ENCODE measurements at regions not wholly inside any gene's neighbourhood (a gene's known extent, or its start where the extent isn't known, plus 50 kb on each side); places are given as distances from the start of the nearest gene placed in this dataset.
"Not testable (repeated sequence)": the region's sequence is repeated elsewhere in the genome, so short reads cannot be mapped to it uniquely, and the experiment has no call there.

GRCh38 chr15:25251700-25252390, 187.0 kb downstream of the UBE3A start:
- TF ChIP-seq, protein P1, sequence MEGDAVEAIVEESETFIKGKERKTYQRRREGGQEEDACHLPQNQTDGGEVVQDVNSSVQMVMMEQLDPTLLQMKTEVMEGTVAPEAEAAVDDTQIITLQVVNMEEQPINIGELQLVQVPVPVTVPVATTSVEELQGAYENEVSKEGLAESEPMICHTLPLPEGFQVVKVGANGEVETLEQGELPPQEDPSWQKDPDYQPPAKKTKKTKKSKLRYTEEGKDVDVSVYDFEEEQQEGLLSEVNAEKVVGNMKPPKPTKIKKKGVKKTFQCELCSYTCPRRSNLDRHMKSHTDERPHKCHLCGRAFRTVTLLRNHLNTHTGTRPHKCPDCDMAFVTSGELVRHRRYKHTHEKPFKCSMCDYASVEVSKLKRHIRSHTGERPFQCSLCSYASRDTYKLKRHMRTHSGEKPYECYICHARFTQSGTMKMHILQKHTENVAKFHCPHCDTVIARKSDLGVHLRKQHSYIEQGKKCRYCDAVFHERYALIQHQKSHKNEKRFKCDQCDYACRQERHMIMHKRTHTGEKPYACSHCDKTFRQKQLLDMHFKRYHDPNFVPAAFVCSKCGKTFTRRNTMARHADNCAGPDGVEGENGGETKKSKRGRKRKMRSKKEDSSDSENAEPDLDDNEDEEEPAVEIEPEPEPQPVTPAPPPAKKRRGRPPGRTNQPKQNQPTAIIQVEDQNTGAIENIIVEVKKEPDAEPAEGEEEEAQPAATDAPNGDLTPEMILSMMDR (IDR thresholded peaks at IDR 0.05; ENCODE audit: unreplicated experiment), result no peak
- Mint-ChIP-seq H3K27me3 (ENCODE audit: low read depth) (no peaks in the 10 kb centered on the region), H3K4me3 (no peak overlapping the region), H3K27ac (no peak overlapping the region), H3K9me3 (peaks cover 36% of the 10 kb centered on the region), H3K4me1 (no peaks in the 10 kb centered on the region), H3K36me3 (peaks cover 2% of the 10 kb centered on the region)
- DNase-seq (ENCODE audit: low spot score in 2 of 2, unreplicated experiment in 2 of 2), result peak in 1 of 2 experiments; percentile 26

- not testable (repeated sequence) for H3K27me3 Mint-ChIP-seq (ENCODE audit: low read depth); H3K36me3 Mint-ChIP-seq; H3K4me1 Mint-ChIP-seq; DNase-seq (ENCODE audit: low spot score in 2 of 2, unreplicated experiment in 2 of 2); H3K27ac Mint-ChIP-seq; H3K4me3 Mint-ChIP-seq
- peaks cover 43% of the 10 kb centered on the region for H3K9me3 Mint-ChIP-seq
Observed at GRCh38 chr15:25253048-25253973, 185.5 kb downstream of the UBE3A start.

GRCh38 chr15:25268166-25268565, 170.7 kb downstream of the UBE3A start:
- Mint-ChIP-seq H3K27ac (no peak overlapping the region), H3K27me3 (ENCODE audit: low read depth) (no peaks in the 10 kb centered on the region), H3K9me3 (peaks cover 31% of the 10 kb centered on the region), H3K36me3 (no peaks in the 10 kb centered on the region), H3K4me1 (no peaks in the 10 kb centered on the region), H3K4me3 (no peak overlapping the region)
- DNase-seq (ENCODE audit: low spot score in 2 of 2, unreplicated experiment in 2 of 2), result no peak
- TF ChIP-seq, protein P1 (IDR thresholded peaks at IDR 0.05; ENCODE audit: unreplicated experiment), result no peak

Measured in mesothelial cell of epicardium (in vitro differentiated cells).